Omental fat pad (tissue), 3 donors: ENCODE measurements at regions not wholly inside any gene's neighbourhood (a gene's known extent, or its start where the extent isn't known, plus 50 kb on each side); places are given as distances from the start of the nearest gene placed in this dataset.

ENCODE experiments used
- ATAC-seq: fragments of 150-250 bp; one replicate; pipeline ENCODE4 v1.9.1; 2016; ENCODE audit warnings: mild to moderate bottlenecking, moderate library complexity; ENCODE audit not compliant: low FRiP score
- DNase-seq: peaks from one replicate; pipeline ENCODE4 v3.0.0-alpha.2; 2019; ENCODE audit warnings: low spot score
- TF ChIP-seq, protein P1 (sequence below), 3 donors: fragments of 450-650 bp; IDR thresholded peaks; one replicate each; pipeline ENCODE4 v1.5.1; 2016 to 2017; ENCODE audit warnings: antibody characterized with exemption in 3 of 3, mild to moderate bottlenecking in 3 of 3, moderate library complexity in 2 of 3

DNA sequence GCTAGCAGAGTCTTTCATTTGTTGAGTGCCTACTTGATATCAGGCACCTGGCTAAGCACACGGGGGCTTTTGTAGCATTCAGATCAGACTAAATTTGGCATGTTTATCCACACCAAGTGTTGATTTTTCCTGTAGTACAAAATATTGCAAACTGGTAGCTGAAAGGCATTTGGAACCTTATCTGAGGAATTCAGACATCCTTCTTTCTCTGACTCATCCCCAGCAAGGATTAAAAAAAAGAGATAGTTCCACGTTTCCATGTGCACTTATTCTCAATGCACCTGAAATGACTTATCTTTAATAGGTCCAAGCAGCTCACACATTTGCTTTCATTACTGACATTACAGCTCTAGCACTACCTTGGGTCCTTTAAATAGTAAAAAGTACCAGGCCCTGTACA is 786.0 kb upstream of the GRM7 start:
- TF ChIP-seq, protein P1, sequence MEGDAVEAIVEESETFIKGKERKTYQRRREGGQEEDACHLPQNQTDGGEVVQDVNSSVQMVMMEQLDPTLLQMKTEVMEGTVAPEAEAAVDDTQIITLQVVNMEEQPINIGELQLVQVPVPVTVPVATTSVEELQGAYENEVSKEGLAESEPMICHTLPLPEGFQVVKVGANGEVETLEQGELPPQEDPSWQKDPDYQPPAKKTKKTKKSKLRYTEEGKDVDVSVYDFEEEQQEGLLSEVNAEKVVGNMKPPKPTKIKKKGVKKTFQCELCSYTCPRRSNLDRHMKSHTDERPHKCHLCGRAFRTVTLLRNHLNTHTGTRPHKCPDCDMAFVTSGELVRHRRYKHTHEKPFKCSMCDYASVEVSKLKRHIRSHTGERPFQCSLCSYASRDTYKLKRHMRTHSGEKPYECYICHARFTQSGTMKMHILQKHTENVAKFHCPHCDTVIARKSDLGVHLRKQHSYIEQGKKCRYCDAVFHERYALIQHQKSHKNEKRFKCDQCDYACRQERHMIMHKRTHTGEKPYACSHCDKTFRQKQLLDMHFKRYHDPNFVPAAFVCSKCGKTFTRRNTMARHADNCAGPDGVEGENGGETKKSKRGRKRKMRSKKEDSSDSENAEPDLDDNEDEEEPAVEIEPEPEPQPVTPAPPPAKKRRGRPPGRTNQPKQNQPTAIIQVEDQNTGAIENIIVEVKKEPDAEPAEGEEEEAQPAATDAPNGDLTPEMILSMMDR (IDR thresholded peaks at IDR 0.05), result no peak
- no peak for DNase-seq
- no peak for ATAC-seq

DNA sequence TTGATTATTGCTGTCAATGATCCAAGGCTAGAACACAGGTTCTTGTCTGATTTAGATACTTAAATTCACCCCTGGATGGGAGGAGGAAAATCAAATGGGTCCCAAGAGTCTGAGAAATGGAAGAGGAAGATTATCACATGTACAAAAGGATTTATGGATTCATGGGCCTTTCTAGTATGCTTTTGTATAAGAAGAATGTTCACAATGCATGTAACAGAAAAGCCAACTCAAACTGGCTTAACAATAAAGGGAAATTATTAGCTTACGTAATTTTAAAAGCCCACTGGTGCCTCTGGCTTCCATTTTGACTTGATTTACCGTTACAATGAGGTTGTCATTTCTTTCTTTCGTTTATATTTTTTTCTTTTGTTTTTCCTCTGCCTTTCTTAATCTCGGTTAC is 782.5 kb upstream of the GRM7 start:
- no peak for ATAC-seq
- TF ChIP-seq, protein P1 (IDR thresholded peaks at IDR 0.05), result no peak

DNA sequence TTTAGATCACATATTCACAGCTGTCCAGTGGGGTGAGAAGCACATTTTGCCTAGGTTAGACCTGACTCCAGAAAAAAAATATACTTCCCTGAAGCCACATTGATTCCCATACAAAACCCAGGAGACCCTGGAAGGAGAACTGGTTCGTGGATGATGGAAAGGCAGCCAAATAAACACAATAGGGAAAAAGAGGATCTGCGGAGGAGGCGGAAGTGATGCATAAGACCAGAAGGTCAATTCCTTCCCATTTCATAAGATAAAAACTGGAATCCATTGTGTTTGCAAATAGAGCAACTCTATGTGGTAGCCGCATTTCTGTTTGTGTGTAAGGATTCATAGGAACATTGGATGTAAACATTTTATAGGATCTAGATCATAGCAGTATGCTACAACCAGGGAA is 781.9 kb upstream of the GRM7 start:
- TF ChIP-seq, protein P1 (IDR thresholded peaks at IDR 0.05), result no peak
- DNase-seq, result no peak
- no peak for ATAC-seq

More for the DNA sequence above, 782.5 kb upstream of the GRM7 start:
- no peak for DNase-seq

DNA sequence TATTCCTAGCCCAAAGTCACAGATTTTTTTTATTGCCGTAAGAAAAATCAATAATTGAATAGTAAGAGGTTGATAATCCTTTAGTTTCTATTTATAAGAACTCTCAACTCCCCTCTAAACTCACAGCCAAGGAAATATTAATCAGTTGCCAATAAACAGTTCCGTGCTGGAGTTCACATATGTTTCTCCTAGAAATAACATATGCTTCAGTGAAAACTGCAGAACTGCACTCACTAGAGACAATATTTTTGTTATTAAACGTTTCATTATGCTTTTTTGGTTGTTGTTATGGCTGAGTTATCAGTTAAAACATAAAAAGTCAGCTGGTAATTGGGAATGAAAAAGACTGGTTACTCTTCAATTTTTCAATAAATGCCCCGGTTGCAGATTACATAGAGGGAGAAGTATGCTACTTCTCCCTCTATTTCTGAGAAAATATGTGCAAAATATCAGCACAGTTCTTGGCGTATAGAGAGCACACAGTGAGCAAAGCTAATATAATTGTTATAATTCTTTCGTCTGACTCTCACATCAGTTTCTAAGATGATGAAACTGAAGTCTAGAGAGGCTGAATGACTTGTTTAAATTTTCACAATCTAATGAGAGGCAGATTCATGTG is 781.2 kb upstream of the GRM7 start:
- no peak for ATAC-seq
- TF ChIP-seq, protein P1 (IDR thresholded peaks at IDR 0.05), result no peak
- DNase-seq, result no peak

DNA sequence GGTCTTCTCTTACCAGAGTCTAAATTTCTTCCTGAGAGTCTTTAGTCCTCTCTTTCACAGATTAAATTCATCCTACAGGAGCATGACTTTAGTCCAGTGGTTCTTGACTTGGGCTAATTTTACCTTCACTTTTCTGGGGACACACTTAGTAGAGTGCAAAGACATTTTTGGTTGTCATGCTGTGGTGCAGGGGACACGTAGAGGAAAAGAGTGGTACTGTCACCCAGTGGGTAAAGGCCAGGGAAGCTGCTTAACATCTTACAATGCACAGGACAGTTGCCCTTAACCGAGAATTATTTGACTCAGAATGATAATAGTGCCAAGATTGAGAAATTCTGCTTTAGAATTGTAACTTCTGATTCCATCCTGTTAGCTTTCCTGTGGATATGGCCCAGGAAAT is 772.5 kb upstream of the GRM7 start:
- TF ChIP-seq, protein P1 (IDR thresholded peaks at IDR 0.05), result no peak
- ATAC-seq (no peak), DNase-seq (no peak)

DNA sequence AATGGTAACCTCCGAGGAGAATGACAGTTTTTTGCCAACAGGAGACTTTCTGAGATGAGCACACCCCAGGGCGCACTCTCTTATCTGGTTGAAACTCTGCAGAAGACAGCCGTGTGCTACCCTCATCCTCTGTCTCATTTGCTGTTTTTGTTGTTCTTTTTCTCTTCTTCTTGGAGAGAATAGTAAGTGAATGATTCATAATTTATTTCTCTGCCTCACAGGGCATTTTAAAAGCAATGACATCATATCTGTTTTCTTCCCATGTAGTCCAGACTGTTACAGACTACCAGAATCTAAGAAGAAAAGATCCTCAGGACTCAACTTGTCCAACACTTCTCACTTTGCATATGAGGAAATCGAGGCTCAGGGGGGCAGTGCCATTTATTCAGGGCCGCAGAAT is 771.1 kb upstream of the GRM7 start:
- DNase-seq (no peak), ATAC-seq (no peak)
- TF ChIP-seq, protein P1 (IDR thresholded peaks at IDR 0.05), result no peak

DNA sequence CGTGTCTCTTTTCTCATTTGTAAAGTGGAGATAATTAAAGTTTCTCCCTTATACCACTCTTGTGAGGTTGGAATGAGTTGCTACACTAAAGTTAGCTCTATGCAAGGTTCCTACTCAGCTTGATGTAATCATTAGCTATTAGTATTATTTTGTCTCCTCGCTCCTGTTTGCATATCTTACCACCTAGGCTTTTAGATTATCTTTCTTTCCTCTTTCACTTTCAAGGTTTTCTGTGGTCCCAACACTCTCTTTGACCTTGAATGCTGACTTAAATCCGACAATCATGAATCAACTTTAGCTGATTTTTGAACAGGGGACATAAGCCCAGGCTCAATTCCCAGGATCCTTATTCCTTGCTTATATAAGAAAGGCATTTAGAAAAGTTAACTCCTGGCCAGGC is 769.7 kb upstream of the GRM7 start:
- no peak for DNase-seq
- TF ChIP-seq, protein P1 (IDR thresholded peaks at IDR 0.05), result no peak
- ATAC-seq, result no peak
